Daoy (cell line): ENCODE measurements at regions not wholly inside any gene's neighbourhood (a gene's known extent, or its start where the extent isn't known, plus 50 kb on each side); places are given as distances from the start of the nearest gene placed in this dataset.
"Not testable (repeated sequence)": the region's sequence is repeated elsewhere in the genome, so short reads cannot be mapped to it uniquely, and the experiment has no call there.

ENCODE experiments used
- DNase-seq: peaks from one replicate; pipeline ENCODE4 v3.0.0-alpha.2; 2015; ENCODE audit warnings: low read depth

- DNase-seq = no peak
Measured at GRCh38 chr10:108358912-108359311, 1194.4 kb upstream of the SORCS1 start.

DNA sequence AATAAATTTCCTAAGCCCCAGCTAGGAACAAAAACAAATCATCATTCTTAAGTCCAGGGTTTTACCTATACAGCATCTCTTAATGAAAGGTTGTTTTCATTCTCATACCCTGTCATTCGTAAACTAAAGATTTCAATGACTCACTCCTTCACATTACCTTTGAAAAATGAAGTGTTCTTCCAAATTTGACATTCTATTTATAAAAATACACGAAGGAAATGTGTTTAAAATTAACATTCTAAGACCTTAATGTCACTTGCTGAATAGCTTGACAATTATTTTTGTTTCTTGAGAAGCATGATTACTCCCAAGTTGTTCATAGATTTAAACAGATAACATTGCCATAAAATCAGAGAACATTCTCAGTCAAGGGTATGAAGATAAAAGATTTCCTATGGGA lies 1188.3 kb upstream of the SORCS1 start:
- no peak for DNase-seq

DNA sequence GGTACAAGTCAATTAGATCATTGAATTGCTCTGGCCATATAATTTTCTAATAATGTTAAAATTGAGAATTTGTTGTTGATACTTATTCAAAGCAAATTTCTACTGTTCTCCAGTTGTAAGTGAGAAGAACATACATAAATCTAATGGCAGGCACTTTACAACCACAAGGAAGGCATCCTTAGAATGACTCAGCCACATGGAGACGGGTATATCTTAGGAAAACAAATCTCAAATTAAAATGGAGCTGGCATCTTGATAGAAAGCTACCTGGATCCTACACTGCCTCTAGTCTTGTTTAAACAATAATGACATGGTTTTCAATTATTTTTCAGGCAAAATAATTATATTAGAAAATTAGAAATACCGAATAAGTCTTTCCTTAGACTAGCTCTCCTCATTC lies 1183.7 kb upstream of the SORCS1 start:
- DNase-seq = no peak

- no peak for DNase-seq
Measured at GRCh38 chr10:108346066-108346465, 1181.6 kb upstream of the SORCS1 start.

- no peak for DNase-seq
Measured at GRCh38 chr10:108338146-108338545, 1173.6 kb upstream of the SORCS1 start.

GRCh38 chr10:108336836-108337235 lies 1172.3 kb upstream of the SORCS1 start:
- no peak for DNase-seq

DNA sequence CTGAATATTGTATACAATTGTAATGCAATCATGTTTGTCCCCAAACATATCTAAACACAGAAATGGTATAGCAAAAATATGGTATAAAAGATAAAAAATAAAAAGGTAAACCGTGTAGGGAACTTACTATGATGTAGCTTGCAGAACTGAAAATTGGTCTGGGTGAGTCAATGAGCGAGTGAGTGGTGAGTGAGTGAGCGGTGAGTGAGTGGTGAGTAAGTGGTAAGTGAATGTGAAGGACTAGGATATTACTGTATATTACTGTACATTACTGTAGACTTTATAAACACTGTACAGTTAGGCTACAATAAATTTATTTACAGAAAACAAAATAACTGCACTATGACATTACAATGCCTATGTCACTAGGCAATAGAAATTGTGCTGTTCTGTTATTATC lies 1163.2 kb upstream of the SORCS1 start:
- DNase-seq = no peak

DNA sequence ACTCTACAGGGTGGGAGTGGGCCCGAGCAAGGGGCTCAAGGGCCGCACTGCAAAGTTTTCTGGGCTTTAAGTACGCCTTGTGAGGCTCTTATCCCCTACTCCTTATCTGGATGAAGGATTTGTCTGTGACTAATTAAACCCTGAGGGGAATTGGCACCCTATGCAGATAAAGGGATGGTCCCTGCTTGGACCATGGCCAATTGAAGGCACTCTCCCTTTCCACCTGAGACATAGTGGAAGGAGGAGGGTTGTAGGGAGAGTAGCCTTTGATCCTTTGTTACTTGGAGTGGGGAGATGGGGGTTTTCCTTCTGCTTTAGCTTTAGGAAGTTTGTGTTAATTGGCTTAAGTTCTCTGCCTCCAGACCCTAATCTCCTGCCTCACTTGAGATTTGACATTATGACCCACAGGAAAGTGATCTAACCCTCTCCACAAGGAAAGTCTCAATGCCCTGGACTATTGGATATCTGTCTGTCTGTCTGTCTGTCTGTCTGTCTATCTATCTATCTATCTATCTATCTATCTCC lies 1158.8 kb upstream of the SORCS1 start:
- DNase-seq = no peak

- no peak for DNase-seq
Measured at GRCh38 chr10:108319434-108320222, 1155.1 kb upstream of the SORCS1 start.

DNA sequence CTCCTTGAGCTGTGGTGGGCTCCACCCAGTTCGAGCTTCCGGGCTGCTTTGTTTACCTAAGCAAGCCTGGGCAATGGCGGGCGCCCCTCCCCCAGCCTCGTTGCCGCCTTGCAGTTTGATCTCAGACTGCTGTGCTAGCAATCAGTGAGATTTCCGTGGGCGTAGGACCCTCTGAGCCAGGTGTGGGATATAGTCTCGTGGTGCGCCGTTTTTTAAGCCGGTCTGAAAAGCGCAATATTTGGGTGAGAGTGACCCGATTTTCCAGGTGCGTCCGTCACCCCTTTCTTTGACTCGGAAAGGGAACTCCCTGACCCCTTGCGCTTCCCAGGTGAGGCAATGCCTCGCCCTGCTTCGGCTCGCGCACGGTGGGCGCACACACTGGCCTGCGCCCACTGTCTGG lies 1151.1 kb upstream of the SORCS1 start:
- DNase-seq = not testable (repeated sequence)

GRCh38 chr10:108307925-108308312 lies 1143.4 kb upstream of the SORCS1 start:
- no peak for DNase-seq

GRCh38 chr10:108307250-108307924 lies 1142.9 kb upstream of the SORCS1 start:
- no peak for DNase-seq

GRCh38 chr10:108303149-108303548 lies 1138.6 kb upstream of the SORCS1 start:
- DNase-seq = no peak

- DNase-seq = no peak
Measured at GRCh38 chr10:108301002-108301401, 1136.5 kb upstream of the SORCS1 start.

GRCh38 chr10:108290823-108291222 lies 1126.3 kb upstream of the SORCS1 start:
- no peak for DNase-seq

DNA sequence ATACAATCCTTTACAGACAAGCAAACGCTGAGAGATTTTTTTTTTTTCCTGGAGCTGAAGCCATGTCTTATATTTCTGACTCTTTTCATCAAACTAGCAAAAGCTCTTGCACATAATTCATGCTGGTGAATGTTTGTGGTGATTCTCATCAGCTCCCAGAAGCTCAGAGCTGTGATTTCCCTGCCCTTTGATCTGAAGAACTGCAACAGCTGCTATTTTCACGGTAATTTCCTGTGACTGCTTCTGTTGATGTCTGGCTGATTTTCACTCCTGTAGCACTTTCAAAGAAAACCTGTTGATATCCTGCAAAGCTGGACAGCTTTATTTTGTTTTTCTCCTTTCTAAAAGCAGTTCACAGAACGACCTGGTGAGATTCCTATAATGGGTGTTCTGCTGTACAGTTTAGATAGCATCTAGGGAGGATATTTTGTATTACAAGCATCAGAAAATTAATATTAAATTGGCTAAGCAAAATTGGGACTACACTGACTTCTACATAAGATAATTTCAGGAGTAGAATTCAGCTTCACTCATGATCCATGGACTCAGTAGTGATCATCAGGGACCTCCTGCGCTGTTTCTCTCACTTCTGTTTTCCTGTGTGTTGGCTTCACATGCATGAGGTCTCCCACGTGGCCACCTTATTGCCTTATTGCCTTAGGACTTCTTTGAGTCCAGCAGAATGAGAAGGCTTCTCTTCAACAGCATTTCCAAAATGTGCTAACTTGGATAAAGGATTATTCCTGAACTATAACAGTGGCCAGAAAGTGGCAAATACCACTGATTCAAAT lies 1111.6 kb upstream of the SORCS1 start:
- DNase-seq = no peak

DNA sequence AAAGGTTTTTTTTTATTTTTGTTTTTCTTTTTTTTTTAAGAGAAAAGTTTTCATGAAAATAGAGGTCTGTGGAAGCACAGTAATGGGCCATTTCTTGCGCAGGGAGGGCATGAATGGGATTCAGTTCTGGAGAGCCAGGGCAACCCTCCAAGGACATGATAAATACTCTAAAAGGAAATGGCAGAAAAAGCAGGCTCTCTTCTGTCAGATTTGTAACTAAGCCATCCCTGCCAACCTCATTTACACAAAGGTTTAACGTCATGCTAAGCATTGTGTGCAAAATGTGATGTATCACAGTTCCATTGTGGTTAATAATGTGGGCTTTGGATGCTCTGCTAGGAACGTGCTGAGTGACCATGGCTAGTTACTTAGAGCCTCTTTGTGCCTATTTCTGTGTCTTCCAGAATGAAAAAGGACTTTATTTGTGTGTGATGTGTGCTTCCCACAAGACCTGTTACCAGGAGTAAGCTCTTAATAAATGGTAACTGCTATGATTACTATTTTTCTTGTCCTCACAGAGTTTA lies 1095.9 kb upstream of the SORCS1 start:
- no peak for DNase-seq

DNA sequence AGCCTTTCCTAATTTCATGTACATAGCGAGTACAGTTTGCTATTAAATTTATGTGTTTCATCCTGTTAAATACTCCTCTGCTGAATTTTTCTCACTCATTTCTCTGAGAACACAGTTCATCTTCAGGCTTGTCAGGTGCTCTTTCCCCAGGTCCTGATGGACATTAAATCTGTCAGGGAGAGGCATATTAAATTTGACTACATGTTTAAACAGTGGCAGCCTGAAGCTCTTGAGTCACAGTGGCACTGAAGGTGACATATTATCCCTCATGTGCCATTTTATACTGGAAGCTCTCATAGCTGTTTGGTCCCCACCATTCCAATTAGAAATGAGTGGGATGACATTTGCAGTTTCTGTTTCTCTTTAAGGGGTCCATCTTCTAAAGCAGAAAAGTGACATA lies 1089.6 kb upstream of the SORCS1 start:
- DNase-seq = no peak

DNA sequence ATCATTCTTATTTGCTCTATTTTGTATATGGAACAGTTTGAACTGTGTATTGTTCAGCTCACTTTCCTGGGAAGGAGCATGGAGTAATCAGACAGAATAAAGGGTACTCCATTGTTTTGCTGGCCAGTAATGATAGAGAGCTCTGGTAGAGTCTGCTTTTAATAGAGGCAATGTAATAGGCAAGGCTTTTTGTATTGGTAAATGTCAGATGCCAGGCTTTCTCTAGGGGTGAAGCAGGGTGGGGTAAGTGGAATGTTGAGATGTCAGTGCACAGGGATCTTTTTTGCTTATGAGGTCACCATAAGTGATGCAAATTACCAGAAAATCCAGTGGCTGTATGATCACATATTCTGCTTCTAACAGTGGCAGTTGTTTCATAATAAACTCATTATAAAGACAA lies 1088.3 kb upstream of the SORCS1 start:
- no peak for DNase-seq

GRCh38 chr10:108250936-108251620 lies 1086.6 kb upstream of the SORCS1 start:
- no peak for DNase-seq

- DNase-seq = no peak
Measured at GRCh38 chr10:108249940-108250339, 1085.4 kb upstream of the SORCS1 start.
